Stromal cell of bone marrow (primary cell): ENCODE measurements at regions not wholly inside any gene's neighbourhood (a gene's known extent, or its start where the extent isn't known, plus 50 kb on each side); places are given as distances from the start of the nearest gene placed in this dataset.
"Not testable (repeated sequence)": the region's sequence is repeated elsewhere in the genome, so short reads cannot be mapped to it uniquely, and the experiment has no call there.

Source experiments
- DNase-seq: peaks from one replicate; pipeline ENCODE4 v3.0.0-alpha.2; 2012; ENCODE audit warnings: low read depth

GRCh38 chr13:58352100-58352499, 720.6 kb downstream of the PCDH17 start:
- DNase-seq = not testable (repeated sequence)

- DNase-seq = no peak
Observed at GRCh38 chr13:58369936-58370335, 738.4 kb downstream of the PCDH17 start.

- DNase-seq = no peak
Observed at GRCh38 chr13:58376349-58376748, 744.8 kb downstream of the PCDH17 start.

GRCh38 chr13:58376775-58377174, 745.2 kb downstream of the PCDH17 start:
- DNase-seq = no peak

- no peak for DNase-seq
Observed at GRCh38 chr13:58379221-58379620, 747.7 kb downstream of the PCDH17 start.

GRCh38 chr13:58385336-58385735, 753.8 kb downstream of the PCDH17 start:
- DNase-seq = not testable (repeated sequence)

- no peak for DNase-seq
Observed at GRCh38 chr13:58397596-58398387, 766.2 kb downstream of the PCDH17 start.

GRCh38 chr13:58399263-58399662, 767.7 kb downstream of the PCDH17 start:
- no peak for DNase-seq

GRCh38 chr13:58406545-58406944, 775.0 kb downstream of the PCDH17 start:
- no peak for DNase-seq

- no peak for DNase-seq
Observed at GRCh38 chr13:58429917-58430316, 798.4 kb downstream of the PCDH17 start.

GRCh38 chr13:58434943-58435342, 803.4 kb downstream of the PCDH17 start:
- DNase-seq = no peak

- no peak for DNase-seq
Observed at GRCh38 chr13:58437427-58437826, 805.9 kb downstream of the PCDH17 start.

GRCh38 chr13:58446979-58447378, 815.4 kb downstream of the PCDH17 start:
- DNase-seq = no peak

- no peak for DNase-seq
Observed at GRCh38 chr13:58452123-58452623, 820.6 kb downstream of the PCDH17 start.

GRCh38 chr13:58455094-58455493, 823.5 kb downstream of the PCDH17 start:
- no peak for DNase-seq

- DNase-seq = no peak
Observed at GRCh38 chr13:58461217-58461616, 829.7 kb downstream of the PCDH17 start.

GRCh38 chr13:58463841-58464240, 832.3 kb downstream of the PCDH17 start:
- no peak for DNase-seq

GRCh38 chr13:58467176-58467575, 835.6 kb downstream of the PCDH17 start:
- DNase-seq = no peak

GRCh38 chr13:58472483-58472882, 840.9 kb downstream of the PCDH17 start:
- DNase-seq = no peak

GRCh38 chr13:58474581-58474980, 843.0 kb downstream of the PCDH17 start:
- DNase-seq = no peak

GRCh38 chr13:58476206-58476918, 844.8 kb downstream of the PCDH17 start:
- no peak for DNase-seq

GRCh38 chr13:58478858-58479257, 847.3 kb downstream of the PCDH17 start:
- no peak for DNase-seq

GRCh38 chr13:58480061-58480460, 848.5 kb downstream of the PCDH17 start:
- DNase-seq = no peak
